A549 (cell line): ENCODE measurements at regions not wholly inside any gene's neighbourhood (a gene's known extent, or its start where the extent isn't known, plus 50 kb on each side); places are given as distances from the start of the nearest gene placed in this dataset.

Experiments used
- ATAC-seq, 2 experiments: fragments of 200-7000 bp in 1 of 2; fragments of >200 bp in 1 of 2; cut with Nextera tagmentation in 1 of 2; cut with Tn5 transposase in 1 of 2; 3 replicates each; pipeline versions ENCODE4 v1.8.0 to v1.9.1; 2018 to 2020; ENCODE audit warnings: mild to moderate bottlenecking in 1 of 2, moderate library complexity in 1 of 2
- CTCF ChIA-PET: fragments of 300-600 bp; sonication (Branson Sonifier 250); formaldehyde crosslinking; extraction: SDS; loops from one replicate; lab custom pipeline; 2021; ENCODE audit warnings: antibody characterized with exemption, inconsistent platforms; lab: Yijun Ruan, JAX
- POLR2A ChIA-PET: fragments of 350-600 bp; formaldehyde crosslinking; extraction: SDS; loops from one replicate; lab custom pipeline; 2021; ENCODE audit warnings: antibody characterized with exemption, inconsistent platforms; lab: Yijun Ruan, JAX
- DNase-seq, 2 experiments: peaks; one replicate each; pipeline versions ENCODE4 v3.0.0 to v3.0.0-alpha.2; 2011 to 2016; ENCODE audit warnings: low read depth in 1 of 2, low spot score in 1 of 2
- FAIRE-seq: peaks from 2 replicates; lab custom pipeline; 2011; peaks lifted over from hg19 to GRCh38; lab: Jason Lieb, UNC
- H3K27ac ChIP-seq, 2 experiments: fragments of >200 bp; sonication (Bioruptor Twin); formaldehyde crosslinking; 3 replicates each; pipeline ENCODE4 v1.5.1; 2016 to 2017
- H3K4me1 ChIP-seq: fragments of >200 bp; sonication (Bioruptor Twin); formaldehyde crosslinking; 3 replicates; pipeline ENCODE4 v1.6.1; 2016
- H3K4me2 ChIP-seq: fragments of >200 bp; sonication (Bioruptor Twin); formaldehyde crosslinking; 3 replicates; pipeline ENCODE4 v1.6.1; 2016
- H3K4me3 ChIP-seq: fragments of >200 bp; sonication (Bioruptor Twin); formaldehyde crosslinking; 3 replicates; pipeline ENCODE4 v1.5.1; 2016
- H3K9me3 ChIP-seq: fragments of >200 bp; sonication (Bioruptor Twin); formaldehyde crosslinking; 3 replicates; pipeline ENCODE4 v1.6.1; 2016
- BHLHE40 ChIP-seq: IDR thresholded peaks from 2 replicates; pipeline ENCODE4 v1.6.1; 2012; ENCODE audit warnings: low read depth, low read length, inconsistent platforms
- CTCF ChIP-seq: fragments of >200 bp; sonication (Bioruptor Twin); formaldehyde crosslinking; IDR thresholded peaks from 3 replicates; pipeline ENCODE4 v1.5.1; 2016
- FOSL2 ChIP-seq, 2 experiments: fragments of 450-650 bp in 1 of 2; fragments of >200 bp in 1 of 2; sonication (Bioruptor Twin) in 1 of 2; formaldehyde crosslinking; IDR thresholded peaks; 2 replicates each; pipeline versions ENCODE4 v1.5.0 to v1.6.1; 2016 to 2020; ENCODE audit warnings: mild to moderate bottlenecking in 1 of 2, moderate library complexity in 1 of 2
- HEYL ChIP-seq: fragments of 250-450 bp; sonication (Bioruptor Pico); IDR thresholded peaks from 2 replicates; pipeline ENCODE4 v1.8.0; 2021; ENCODE audit warnings: mild to moderate bottlenecking, moderate library complexity
- KDM5A ChIP-seq: fragments of 200-600 bp; sonication (generic); IDR thresholded peaks from 2 replicates; pipeline ENCODE4 v1.6.1; 2016; ENCODE audit warnings: antibody characterized with exemption, mild to moderate bottlenecking
- MAFK ChIP-seq: fragments of 450-650 bp; IDR thresholded peaks from 2 replicates; pipeline ENCODE4 v1.6.1; 2014; ENCODE audit not compliant: partially characterized antibody
- MAX ChIP-seq: IDR thresholded peaks from 2 replicates; pipeline ENCODE4 v1.6.1; 2012
- NFE2L2 ChIP-seq: fragments of 150-350 bp; conservative IDR thresholded peaks from 2 replicates; pipeline ENCODE4 v1.6.1; 2014; ENCODE audit warnings: low read length
- PHF8 ChIP-seq: fragments of 200-600 bp; sonication (generic); IDR thresholded peaks from 2 replicates; pipeline ENCODE4 v1.6.1; 2016; ENCODE audit warnings: low read depth, mild to moderate bottlenecking, antibody characterized with exemption, moderate library complexity, borderline replicate concordance
- POLR2A ChIP-seq: IDR thresholded peaks from 2 replicates; pipeline ENCODE4 v1.6.1; 2012; ENCODE audit warnings: mild to moderate bottlenecking, low read length
- RAD21 ChIP-seq, 2 experiments: fragments of >200 bp in 1 of 2; sonication (Bioruptor Twin) in 1 of 2; formaldehyde crosslinking in 1 of 2; IDR thresholded peaks in 1 of 2; conservative IDR thresholded peaks in 1 of 2; 2 replicates in 1 of 2; 3 replicates in 1 of 2; pipeline ENCODE4 v1.6.1; 2012 to 2018; ENCODE audit warnings: inconsistent platforms in 1 of 2
- USF2 ChIP-seq: fragments of 450-650 bp; IDR thresholded peaks from 2 replicates; pipeline ENCODE4 v1.6.1; 2014; ENCODE audit warnings: antibody characterized with exemption
- WGBS: methylation state at CpG from one replicate; pipeline ENCODE4 v1.1.6; 2017; ENCODE audit errors: missing lambda C conversion rate; 5-methylcytosine and 5-hydroxymethylcytosine counted together

- WGBS: 4% methylated on average over 7 of the region's 7 CpGs
- FAIRE-seq (no peak), ATAC-seq (peak; percentile 49 to 71), DNase-seq (peak in 1 of 2 experiments; percentile 25)
- Histone ChIP-seq H3K4me3 (peak overlapping the region; percentile 52), H3K4me2 (peak overlapping the region; percentile 66), H3K9me3 (no peaks in the 10 kb centered on the region), H3K4me1 (peaks cover 10% of the 10 kb centered on the region), H3K27ac (peak overlapping the region; percentile 85 to 98)
- peak; percentile 8; the same call in 1 of the 2 replicates for TF ChIP-seq MAX
- no peak for TF ChIP-seq BHLHE40
- ChIA-PET POLR2A (interaction anchor here (0.6 to 2.2 kb wide), 7 partner anchors 132 to 348 kb away, joined by 3 to 9 read pairs (median 6); no protein-coding TSS in a partner anchor), CTCF (interaction anchor here (0.8 to 2.6 kb wide), 12 partner anchors 37 to 309 kb away, joined by 3 to 21 read pairs (median 4); no protein-coding TSS in a partner anchor)
Measured at GRCh38 chr13:94968757-94969086, 256.4 kb upstream of the SOX21 start.

- Histone ChIP-seq H3K4me2 (peak overlapping the region; percentile 66), H3K9me3 (no peaks in the 10 kb centered on the region), H3K4me3 (peak overlapping the region; percentile 52), H3K4me1 (peaks cover 10% of the 10 kb centered on the region), H3K27ac (peak overlapping the region; percentile 85 to 98)
- peak; percentile 94 to 95 for ATAC-seq
- TF ChIP-seq PHF8 (0 out of 2 replicates have a peak, but pooled peaks have one; percentile 23), USF2 (no peak), HEYL (no peak), RAD21 (conservative IDR thresholded peaks at IDR 0.05 in 1 of 2, IDR thresholded peaks at IDR 0.05 in 1 of 2) (peak; percentile 12 to 42; a peak in 2 of 5 replicates), MAX (peak; percentile 13; the same call in 1 of the 2 replicates), KDM5A (0 out of 2 replicates have a peak, but pooled peaks have one; percentile 28), POLR2A (peak; percentile 35), CTCF (peak; percentile 27; the same call in 1 of the 3 replicates)
- FAIRE-seq: no peak
- CTCF ChIA-PET: interaction anchor here (0.8 to 2.6 kb wide), 15 partner anchors 12 to 309 kb away, joined by 3 to 21 read pairs (median 4); no protein-coding TSS in a partner anchor
- WGBS: 0% methylated on average over 15 of the region's 56 CpGs
- peak; percentile 62 to 67 for DNase-seq
- POLR2A ChIA-PET: interaction anchor here (0.6 to 2.2 kb wide), 8 partner anchors 133 to 348 kb away, joined by 3 to 9 read pairs (median 6); no protein-coding TSS in a partner anchor
Measured at GRCh38 chr13:94968040-94968756, 255.9 kb upstream of the SOX21 start.

GRCh38 chr13:94967183-94968039 lies 255.1 kb upstream of the SOX21 start:
- DNase-seq (peak; percentile 21 to 38), FAIRE-seq (no peak), ATAC-seq (peak; percentile 87 to 88)
- TF ChIP-seq NFE2L2 (no peak), FOSL2 (IDR thresholded peaks at IDR 0.05) (no peak), FOSL2 (CRISPR knock-in tag; IDR thresholded peaks at IDR 0.05) (no peak), MAFK (peak; percentile 51)
- Histone ChIP-seq H3K4me1 (peaks cover 10% of the 10 kb centered on the region), H3K9me3 (no peaks in the 10 kb centered on the region), H3K4me2 (peak overlapping the region; percentile 66), H3K27ac (peak overlapping the region; percentile 85 to 98), H3K4me3 (peak overlapping the region; percentile 52)
- WGBS: 12% methylated on average over 15 of the region's 61 CpGs
- CTCF ChIA-PET: interaction anchor here (1.1 to 2.6 kb wide), 11 partner anchors 8 to 308 kb away, joined by 3 to 21 read pairs (median 4); no protein-coding TSS in a partner anchor
- POLR2A ChIA-PET: interaction anchor here (0.7 to 2.2 kb wide), 7 partner anchors 131 to 347 kb away, joined by 3 to 9 read pairs (median 6); no protein-coding TSS in a partner anchor
